Liver (tissue), 8 donors: ENCODE measurements at regions not wholly inside any gene's neighbourhood (a gene's known extent, or its start where the extent isn't known, plus 50 kb on each side); places are given as distances from the start of the nearest gene placed in this dataset.

Experiments used
- DNase-seq: peaks from one replicate; pipeline ENCODE4 v3.0.0-alpha.2; 2017; ENCODE audit warnings: low spot score
- H3K27ac ChIP-seq, 2 donors: one replicate each; pipeline ENCODE4 v1.7.0; 2013; ENCODE audit warnings: inconsistent platforms in 2 of 2, low read length in 2 of 2, control low read depth in 1 of 2, low read depth in 1 of 2, mild to moderate bottlenecking in 1 of 2
- H3K27me3 ChIP-seq, 4 donors: one replicate each; pipeline versions ENCODE4 v1.6.1 to v1.7.0; 2013; ENCODE audit warnings: low read length in 3 of 4, inconsistent platforms in 1 of 4, mild to moderate bottlenecking in 1 of 4, moderate library complexity in 1 of 4; ENCODE audit not compliant: control insufficient read depth in 4 of 4, insufficient read depth in 4 of 4
- H3K36me3 ChIP-seq, 4 donors: one replicate each; pipeline versions ENCODE4 v1.6.1 to v1.7.0; 2013; ENCODE audit warnings: low read length in 3 of 4, mild to moderate bottlenecking in 3 of 4, low read depth in 1 of 4, moderate library complexity in 1 of 4; ENCODE audit not compliant: control insufficient read depth in 4 of 4, insufficient read depth in 3 of 4
- H3K4me1 ChIP-seq, 4 donors: one replicate each; pipeline versions ENCODE4 v1.6.1 to v1.7.0; 2013; ENCODE audit warnings: low read length in 3 of 4, mild to moderate bottlenecking in 3 of 4, moderate library complexity in 1 of 4; ENCODE audit not compliant: control insufficient read depth in 4 of 4, insufficient read depth in 4 of 4
- H3K4me3 ChIP-seq, 3 donors: one replicate each; pipeline versions ENCODE4 v1.6.1 to v1.7.0; 2013; ENCODE audit warnings: low read length in 3 of 3, control low read depth in 1 of 3, low read depth in 1 of 3, mild to moderate bottlenecking in 1 of 3
- H3K9ac ChIP-seq, 2 donors: one replicate each; pipeline ENCODE4 v1.7.0; 2013; ENCODE audit warnings: low read length in 2 of 2, mild to moderate bottlenecking in 2 of 2, moderate library complexity in 2 of 2, control low read depth in 1 of 2, low read depth in 1 of 2
- H3K9me3 ChIP-seq, 4 donors: one replicate each; pipeline versions ENCODE4 v1.6.1 to v1.7.0; 2013; ENCODE audit warnings: low read length in 3 of 4; ENCODE audit not compliant: control insufficient read depth in 4 of 4
- EGR1 ChIP-seq, 2 donors: IDR thresholded peaks; 2 replicates each; pipeline ENCODE4 v1.6.1; 2016 to 2018; ENCODE audit warnings: antibody characterized with exemption in 2 of 2, low read depth in 2 of 2
- FOXA1 ChIP-seq: IDR thresholded peaks from 2 replicates; pipeline ENCODE4 v1.6.1; 2016; ENCODE audit warnings: antibody characterized with exemption
- FOXA2 ChIP-seq: IDR thresholded peaks from 2 replicates; pipeline ENCODE4 v1.6.1; 2016; ENCODE audit warnings: antibody characterized with exemption
- GABPA ChIP-seq, 2 donors: IDR thresholded peaks in 1 of 2; conservative IDR thresholded peaks in 1 of 2; 2 replicates each; pipeline ENCODE4 v1.6.1; 2016; ENCODE audit warnings: antibody characterized with exemption in 2 of 2, mild to moderate bottlenecking in 1 of 2, moderate library complexity in 1 of 2
- HNF4A ChIP-seq, 2 donors: conservative IDR thresholded peaks; 2 replicates each; pipeline ENCODE4 v1.6.1; 2016; ENCODE audit warnings: antibody characterized with exemption in 2 of 2, mild to moderate bottlenecking in 2 of 2
- HNF4G ChIP-seq: IDR thresholded peaks from 2 replicates; pipeline ENCODE4 v1.6.1; 2016; ENCODE audit warnings: antibody characterized with exemption
- JUND ChIP-seq, 2 donors: IDR thresholded peaks; 2 replicates each; pipeline ENCODE4 v1.6.1; 2016; ENCODE audit warnings: antibody characterized with exemption in 2 of 2
- NR2F2 ChIP-seq: IDR thresholded peaks from 2 replicates; pipeline ENCODE4 v1.6.1; 2016; ENCODE audit warnings: antibody characterized with exemption
- RAD21 ChIP-seq, 2 donors: IDR thresholded peaks; 2 replicates each; pipeline ENCODE4 v1.6.1; 2016; ENCODE audit warnings: antibody characterized with exemption in 2 of 2, mild to moderate bottlenecking in 2 of 2
- RXRA ChIP-seq, 2 donors: IDR thresholded peaks; 2 replicates each; pipeline ENCODE4 v1.6.1; 2017 to 2018; ENCODE audit warnings: antibody characterized with exemption in 2 of 2, mild to moderate bottlenecking in 1 of 2
- SP1 ChIP-seq: IDR thresholded peaks from 2 replicates; pipeline ENCODE4 v1.6.1; 2018; ENCODE audit warnings: antibody characterized with exemption, mild to moderate bottlenecking
- TAF1 ChIP-seq: conservative IDR thresholded peaks from 2 replicates; pipeline ENCODE4 v1.6.1; 2016; ENCODE audit warnings: antibody characterized with exemption, mild to moderate bottlenecking
- YY1 ChIP-seq: IDR thresholded peaks from 2 replicates; pipeline ENCODE4 v1.6.1; 2016; ENCODE audit warnings: antibody characterized with exemption, mild to moderate bottlenecking
- WGBS: extraction: QIAGEN DNeasy Blood & Tissue Kit; methylation state at CpG from one replicate; pipeline ENCODE4 v1.1.7; 2013; 5-methylcytosine and 5-hydroxymethylcytosine counted together
- TF ChIP-seq, protein P1 (sequence below): fragments of 150-350 bp; IDR thresholded peaks from 2 replicates; pipeline ENCODE4 v1.5.1; 2017; ENCODE audit warnings: improper control_type of control experiment, low read depth, low read length; ENCODE audit not compliant: missing input control
- TF ChIP-seq, protein P2 (sequence below): IDR thresholded peaks from 2 replicates; pipeline ENCODE4 v1.6.1; 2016; ENCODE audit warnings: antibody characterized with exemption
- TF ChIP-seq, protein P3 (sequence below): IDR thresholded peaks from 2 replicates; pipeline ENCODE4 v1.6.1; 2016; ENCODE audit warnings: antibody characterized with exemption, mild to moderate bottlenecking
- TF ChIP-seq, protein P4 (sequence below): IDR thresholded peaks from 2 replicates; pipeline ENCODE4 v1.6.1; 2016; ENCODE audit warnings: antibody characterized with exemption
- TF ChIP-seq, protein P5 (sequence below): IDR thresholded peaks from 2 replicates; pipeline ENCODE4 v1.6.1; 2016; ENCODE audit warnings: antibody characterized with exemption
- donor health status: healthy.
- donor health status: healthy.
- donor health status: healthy.
- donor health status: healthy.
- donor health status: healthy.

DNA sequence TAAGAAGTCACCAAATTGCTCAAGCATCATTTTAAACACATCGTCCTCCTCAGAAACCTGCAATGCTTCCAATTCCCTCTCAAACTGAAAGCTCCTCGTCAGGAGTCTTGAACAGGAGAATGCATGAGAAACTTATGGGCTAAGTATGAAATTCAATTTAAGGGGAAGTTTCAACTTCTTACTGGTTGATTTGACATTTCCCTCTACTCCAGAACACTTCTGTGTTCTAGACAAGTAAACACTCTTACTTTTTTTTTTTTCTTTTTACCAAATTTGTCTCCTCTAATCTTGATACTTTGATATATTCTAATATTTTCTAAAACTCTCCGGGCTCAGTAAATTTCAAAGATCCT, 181.7 kb downstream of the RSL24D1 start:
- Histone ChIP-seq H3K4me1 (no peaks in the 10 kb centered on the region), H3K9ac (no peak overlapping the region), H3K27me3 (peaks cover 0 to 4% (median 0%) of the 10 kb centered on the region in 4 donors), H3K27ac (no peak overlapping the region), H3K9me3 (no peaks in the 10 kb centered on the region), H3K36me3 (no peaks in the 10 kb centered on the region), H3K4me3 (no peak overlapping the region)
- 52% methylated on average over 3 of the region's 3 CpGs for WGBS
- TF ChIP-seq TAF1 (no peak), HNF4G (no peak), EGR1 (IDR thresholded peaks at IDR 0.05; ENCODE audit: low read depth in 2 of 2) (no peak), JUND (IDR thresholded peaks at IDR 0.05) (no peak), FOXA1 (no peak), NR2F2 (no peak), GABPA (IDR thresholded peaks at IDR 0.05 in 1 of 2, conservative IDR thresholded peaks at IDR 0.05 in 1 of 2) (no peak), RXRA (IDR thresholded peaks at IDR 0.05) (no peak), YY1 (no peak), SP1 (no peak), FOXA2 (no peak), RAD21 (IDR thresholded peaks at IDR 0.05) (no peak), HNF4A (conservative IDR thresholded peaks at IDR 0.05) (no peak)
- TF ChIP-seq, protein P1, sequence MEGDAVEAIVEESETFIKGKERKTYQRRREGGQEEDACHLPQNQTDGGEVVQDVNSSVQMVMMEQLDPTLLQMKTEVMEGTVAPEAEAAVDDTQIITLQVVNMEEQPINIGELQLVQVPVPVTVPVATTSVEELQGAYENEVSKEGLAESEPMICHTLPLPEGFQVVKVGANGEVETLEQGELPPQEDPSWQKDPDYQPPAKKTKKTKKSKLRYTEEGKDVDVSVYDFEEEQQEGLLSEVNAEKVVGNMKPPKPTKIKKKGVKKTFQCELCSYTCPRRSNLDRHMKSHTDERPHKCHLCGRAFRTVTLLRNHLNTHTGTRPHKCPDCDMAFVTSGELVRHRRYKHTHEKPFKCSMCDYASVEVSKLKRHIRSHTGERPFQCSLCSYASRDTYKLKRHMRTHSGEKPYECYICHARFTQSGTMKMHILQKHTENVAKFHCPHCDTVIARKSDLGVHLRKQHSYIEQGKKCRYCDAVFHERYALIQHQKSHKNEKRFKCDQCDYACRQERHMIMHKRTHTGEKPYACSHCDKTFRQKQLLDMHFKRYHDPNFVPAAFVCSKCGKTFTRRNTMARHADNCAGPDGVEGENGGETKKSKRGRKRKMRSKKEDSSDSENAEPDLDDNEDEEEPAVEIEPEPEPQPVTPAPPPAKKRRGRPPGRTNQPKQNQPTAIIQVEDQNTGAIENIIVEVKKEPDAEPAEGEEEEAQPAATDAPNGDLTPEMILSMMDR, result no peak
- TF ChIP-seq, protein P2, sequence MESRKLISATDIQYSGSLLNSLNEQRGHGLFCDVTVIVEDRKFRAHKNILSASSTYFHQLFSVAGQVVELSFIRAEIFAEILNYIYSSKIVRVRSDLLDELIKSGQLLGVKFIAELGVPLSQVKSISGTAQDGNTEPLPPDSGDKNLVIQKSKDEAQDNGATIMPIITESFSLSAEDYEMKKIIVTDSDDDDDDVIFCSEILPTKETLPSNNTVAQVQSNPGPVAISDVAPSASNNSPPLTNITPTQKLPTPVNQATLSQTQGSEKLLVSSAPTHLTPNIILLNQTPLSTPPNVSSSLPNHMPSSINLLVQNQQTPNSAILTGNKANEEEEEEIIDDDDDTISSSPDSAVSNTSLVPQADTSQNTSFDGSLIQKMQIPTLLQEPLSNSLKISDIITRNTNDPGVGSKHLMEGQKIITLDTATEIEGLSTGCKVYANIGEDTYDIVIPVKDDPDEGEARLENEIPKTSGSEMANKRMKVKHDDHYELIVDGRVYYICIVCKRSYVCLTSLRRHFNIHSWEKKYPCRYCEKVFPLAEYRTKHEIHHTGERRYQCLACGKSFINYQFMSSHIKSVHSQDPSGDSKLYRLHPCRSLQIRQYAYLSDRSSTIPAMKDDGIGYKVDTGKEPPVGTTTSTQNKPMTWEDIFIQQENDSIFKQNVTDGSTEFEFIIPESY, result no peak
- TF ChIP-seq, protein P3, sequence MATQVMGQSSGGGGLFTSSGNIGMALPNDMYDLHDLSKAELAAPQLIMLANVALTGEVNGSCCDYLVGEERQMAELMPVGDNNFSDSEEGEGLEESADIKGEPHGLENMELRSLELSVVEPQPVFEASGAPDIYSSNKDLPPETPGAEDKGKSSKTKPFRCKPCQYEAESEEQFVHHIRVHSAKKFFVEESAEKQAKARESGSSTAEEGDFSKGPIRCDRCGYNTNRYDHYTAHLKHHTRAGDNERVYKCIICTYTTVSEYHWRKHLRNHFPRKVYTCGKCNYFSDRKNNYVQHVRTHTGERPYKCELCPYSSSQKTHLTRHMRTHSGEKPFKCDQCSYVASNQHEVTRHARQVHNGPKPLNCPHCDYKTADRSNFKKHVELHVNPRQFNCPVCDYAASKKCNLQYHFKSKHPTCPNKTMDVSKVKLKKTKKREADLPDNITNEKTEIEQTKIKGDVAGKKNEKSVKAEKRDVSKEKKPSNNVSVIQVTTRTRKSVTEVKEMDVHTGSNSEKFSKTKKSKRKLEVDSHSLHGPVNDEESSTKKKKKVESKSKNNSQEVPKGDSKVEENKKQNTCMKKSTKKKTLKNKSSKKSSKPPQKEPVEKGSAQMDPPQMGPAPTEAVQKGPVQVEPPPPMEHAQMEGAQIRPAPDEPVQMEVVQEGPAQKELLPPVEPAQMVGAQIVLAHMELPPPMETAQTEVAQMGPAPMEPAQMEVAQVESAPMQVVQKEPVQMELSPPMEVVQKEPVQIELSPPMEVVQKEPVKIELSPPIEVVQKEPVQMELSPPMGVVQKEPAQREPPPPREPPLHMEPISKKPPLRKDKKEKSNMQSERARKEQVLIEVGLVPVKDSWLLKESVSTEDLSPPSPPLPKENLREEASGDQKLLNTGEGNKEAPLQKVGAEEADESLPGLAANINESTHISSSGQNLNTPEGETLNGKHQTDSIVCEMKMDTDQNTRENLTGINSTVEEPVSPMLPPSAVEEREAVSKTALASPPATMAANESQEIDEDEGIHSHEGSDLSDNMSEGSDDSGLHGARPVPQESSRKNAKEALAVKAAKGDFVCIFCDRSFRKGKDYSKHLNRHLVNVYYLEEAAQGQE, result no peak
- TF ChIP-seq, protein P4, sequence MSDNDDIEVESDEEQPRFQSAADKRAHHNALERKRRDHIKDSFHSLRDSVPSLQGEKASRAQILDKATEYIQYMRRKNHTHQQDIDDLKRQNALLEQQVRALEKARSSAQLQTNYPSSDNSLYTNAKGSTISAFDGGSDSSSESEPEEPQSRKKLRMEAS, result no peak
- TF ChIP-seq, protein P5, sequence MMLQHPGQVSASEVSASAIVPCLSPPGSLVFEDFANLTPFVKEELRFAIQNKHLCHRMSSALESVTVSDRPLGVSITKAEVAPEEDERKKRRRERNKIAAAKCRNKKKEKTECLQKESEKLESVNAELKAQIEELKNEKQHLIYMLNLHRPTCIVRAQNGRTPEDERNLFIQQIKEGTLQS, result no peak
- no peak for DNase-seq
